Smooth muscle cell of the brain vasculature (primary cell): ENCODE measurements at regions not wholly inside any gene's neighbourhood (a gene's known extent, or its start where the extent isn't known, plus 50 kb on each side); places are given as distances from the start of the nearest gene placed in this dataset.
A peak's percentile ranks its signal among the peaks of the same experiment; 100 is the strongest.
"Not testable (repeated sequence)": the region's sequence is repeated elsewhere in the genome, so short reads cannot be mapped to it uniquely, and the experiment has no call there.

Experiments used
- DNase-seq: peaks from one replicate; pipeline ENCODE4 v3.0.0-alpha.2; 2012; ENCODE audit warnings: low read depth, low spot score

DNA sequence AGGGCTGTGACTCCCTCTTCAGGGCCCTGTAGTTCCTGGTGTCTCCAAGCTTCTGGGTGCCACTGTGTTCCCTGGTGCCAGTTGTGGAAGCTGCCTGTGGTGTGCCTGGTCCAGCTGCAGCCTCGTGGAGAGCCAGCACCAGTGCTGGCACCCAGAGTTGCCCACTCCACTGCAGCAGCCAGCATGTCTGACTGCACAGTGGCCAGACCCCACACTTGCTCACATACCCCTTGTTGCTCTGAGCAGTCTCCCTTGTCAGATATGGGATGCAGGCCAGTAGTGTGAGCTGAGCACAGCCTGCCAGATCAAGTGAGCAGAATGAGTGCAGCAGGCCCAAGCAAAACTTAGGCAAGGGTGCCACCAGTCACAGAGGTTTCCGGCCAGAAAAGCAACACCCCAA lies 108.6 kb downstream of the ZMAT1 start:
- no peak for DNase-seq

GRCh38 chrX:101817739-101818138 lies 114.1 kb downstream of the ZMAT1 start:
- not testable (repeated sequence) for DNase-seq

- no peak for DNase-seq
These were observed 118.6 kb downstream of the ZMAT1 start for GRCh38 chrX:101813200-101813599.

GRCh38 chrX:101803451-101803850 lies 128.4 kb downstream of the ZMAT1 start:
- DNase-seq, result no peak

DNA sequence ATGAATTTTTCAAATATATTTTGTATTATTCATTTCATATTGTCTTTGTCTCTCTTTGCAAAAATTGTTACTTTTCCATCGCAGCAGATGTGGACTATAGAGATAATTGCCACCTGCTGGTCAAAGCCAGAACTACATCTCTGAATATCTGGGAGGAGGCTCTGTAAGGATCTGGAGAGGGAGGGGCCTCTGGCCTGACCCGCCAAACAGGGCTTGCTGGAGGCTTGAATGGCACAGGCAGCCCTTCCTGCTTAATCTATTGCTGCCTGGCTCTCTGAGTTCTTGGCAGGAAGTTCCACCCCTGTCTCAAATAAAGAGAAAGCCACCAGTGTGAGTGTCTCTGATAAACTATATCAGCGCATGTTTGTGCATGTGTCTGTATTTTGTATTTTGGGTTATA lies 132.4 kb downstream of the ZMAT1 start:
- peak; percentile 76 for DNase-seq

DNA sequence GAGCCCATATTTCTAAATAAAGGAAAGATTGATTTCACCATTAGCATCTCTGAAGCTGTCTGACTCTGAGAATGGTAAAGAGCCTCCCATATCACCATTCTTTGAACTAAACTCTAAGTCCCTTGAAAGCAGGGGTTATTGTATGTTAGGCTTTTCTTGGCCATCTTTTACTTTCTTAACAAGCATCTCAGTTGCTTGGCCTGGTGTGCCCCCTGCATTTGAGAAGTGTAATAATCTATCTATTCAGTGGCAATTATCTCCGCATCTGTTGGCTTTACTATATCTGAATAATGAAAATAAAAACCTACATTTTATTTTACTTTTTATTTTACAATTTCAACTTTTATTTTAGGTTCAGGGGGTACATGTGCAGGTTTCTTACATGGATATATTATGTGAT lies 128.3 kb upstream of the ARMCX2 start:
- no peak for DNase-seq

DNA sequence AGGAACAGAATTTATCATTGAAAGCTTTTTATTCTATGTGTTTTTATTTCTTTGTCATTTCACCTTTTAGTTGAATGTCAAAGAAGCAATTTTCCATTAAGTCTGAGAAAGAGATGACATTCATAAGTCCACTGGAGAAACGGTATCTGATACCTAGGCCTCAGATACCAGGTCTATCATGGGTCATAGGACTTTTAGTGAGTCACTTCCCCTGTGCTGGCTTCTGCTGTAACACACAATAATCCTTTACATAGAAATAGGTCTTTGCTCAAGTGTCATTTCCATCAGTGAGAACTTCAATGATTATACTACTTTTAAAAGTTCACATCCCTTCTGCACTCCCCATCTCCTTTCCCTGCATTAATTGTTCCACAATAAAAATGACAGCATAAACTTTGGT lies 125.5 kb upstream of the ARMCX2 start:
- DNase-seq, result no peak

- DNase-seq, result not testable (repeated sequence)
These were observed 120.8 kb upstream of the ARMCX2 start for GRCh38 chrX:101780421-101780820.

DNA sequence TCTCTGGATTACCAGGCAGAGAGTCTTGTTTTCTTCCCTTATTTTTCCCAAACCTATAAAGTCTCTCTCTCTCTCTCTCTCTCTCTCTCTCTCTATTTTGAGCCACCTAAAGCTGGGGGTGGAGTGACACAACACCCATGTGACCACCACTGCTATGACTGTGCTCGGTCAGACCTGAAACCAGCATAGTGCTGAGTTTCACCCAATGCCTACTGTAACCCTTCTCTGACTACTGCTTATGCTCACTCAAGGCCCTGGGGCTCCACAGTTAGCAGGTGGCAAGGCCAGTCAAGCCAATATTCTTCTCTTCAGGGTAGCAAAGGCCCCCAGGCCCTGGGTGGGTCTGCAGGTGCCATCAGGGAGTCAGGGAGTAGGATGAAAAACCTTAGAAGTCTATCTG lies 114.7 kb upstream of the ARMCX2 start:
- DNase-seq, result no peak

DNA sequence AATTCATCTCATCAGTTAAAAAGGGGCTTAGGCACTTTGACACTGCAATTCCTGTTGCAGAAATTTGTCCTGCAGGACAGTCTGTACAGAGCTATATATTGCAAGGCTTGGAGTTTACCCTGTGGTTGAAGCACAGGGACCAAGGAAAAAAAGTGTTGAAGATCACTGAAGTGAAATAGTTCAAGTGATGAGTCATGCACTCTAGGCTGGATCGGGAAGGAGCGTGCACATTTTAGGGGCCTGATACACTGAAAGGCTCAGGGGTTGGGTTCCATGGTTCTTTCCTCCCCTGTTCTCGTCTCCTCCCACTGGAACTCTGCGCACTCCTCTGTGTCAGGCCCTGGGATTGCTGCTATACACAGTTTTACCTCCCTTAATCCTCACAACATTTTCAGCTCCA lies 104.9 kb upstream of the ARMCX2 start:
- DNase-seq, result no peak

DNA sequence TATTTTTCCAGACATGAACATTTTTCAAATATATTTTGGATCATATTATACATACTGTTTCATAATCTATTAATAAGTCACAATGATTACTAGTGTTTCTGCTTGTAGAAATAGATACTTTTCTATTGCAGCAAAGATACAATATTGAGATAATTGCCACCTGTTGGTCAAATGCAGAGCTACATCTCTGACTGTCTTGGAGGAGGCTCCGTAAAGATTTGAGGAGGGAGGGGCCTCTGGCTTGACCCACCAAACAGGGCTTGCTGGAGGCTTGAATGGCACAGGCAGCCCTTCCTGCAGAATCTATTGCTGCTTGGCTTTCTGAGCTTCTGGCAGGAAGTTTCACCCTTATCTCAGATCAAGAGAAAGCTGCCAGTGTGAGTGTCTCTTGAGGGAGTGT lies 99.3 kb upstream of the ARMCX2 start:
- peak; percentile 23 for DNase-seq

DNA sequence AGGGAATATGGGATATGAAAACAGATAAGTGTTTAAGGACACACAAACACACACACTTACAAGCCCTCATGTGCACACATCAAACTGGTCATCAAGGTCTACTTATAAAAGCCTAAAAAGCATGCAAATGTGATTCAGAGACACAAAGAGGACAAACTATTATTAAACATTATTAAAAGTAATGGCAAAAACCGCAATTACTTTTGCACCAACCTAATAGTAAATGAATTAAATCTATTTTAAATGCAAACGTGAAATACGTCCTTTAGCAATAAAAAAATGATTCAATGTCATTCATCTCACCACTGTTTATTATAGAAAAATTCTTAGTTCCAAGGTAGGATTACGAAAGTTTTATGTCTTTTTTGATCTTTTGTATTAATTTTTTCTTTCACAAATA lies 91.1 kb upstream of the ARMCX2 start:
- no peak for DNase-seq

DNA sequence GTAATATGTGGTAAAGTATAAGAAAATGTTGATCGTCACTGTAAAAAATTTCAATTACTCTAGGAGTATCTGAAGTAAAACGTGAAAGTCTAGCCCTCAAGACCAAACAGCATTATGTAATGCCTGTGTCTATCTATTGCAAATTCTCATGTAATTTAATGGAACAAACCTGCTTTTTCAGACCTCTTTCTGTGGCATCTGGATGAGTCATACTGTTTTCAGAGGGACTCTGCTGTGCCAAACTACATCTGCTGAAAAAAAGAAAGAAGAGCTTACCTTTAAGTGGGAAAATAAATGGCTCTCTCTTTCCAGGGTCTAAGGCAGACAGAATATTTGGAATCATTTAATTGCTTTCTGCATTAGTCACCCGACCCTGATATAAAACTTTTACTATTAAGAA lies 89.8 kb upstream of the ARMCX2 start:
- no peak for DNase-seq

GRCh38 chrX:101745046-101745445 lies 85.4 kb upstream of the ARMCX2 start:
- no peak for DNase-seq

GRCh38 chrX:101744085-101744484 lies 84.4 kb upstream of the ARMCX2 start:
- DNase-seq, result peak; percentile 20

- DNase-seq, result no peak
These were observed 81.0 kb upstream of the ARMCX2 start for GRCh38 chrX:101740642-101741041.

- DNase-seq, result not testable (repeated sequence)
These were observed 79.2 kb upstream of the ARMCX2 start for GRCh38 chrX:101738867-101739266.

GRCh38 chrX:101738411-101738810 lies 78.8 kb upstream of the ARMCX2 start:
- not testable (repeated sequence) for DNase-seq

- DNase-seq, result no peak
These were observed 77.0 kb upstream of the ARMCX2 start for GRCh38 chrX:101736651-101737050.

DNA sequence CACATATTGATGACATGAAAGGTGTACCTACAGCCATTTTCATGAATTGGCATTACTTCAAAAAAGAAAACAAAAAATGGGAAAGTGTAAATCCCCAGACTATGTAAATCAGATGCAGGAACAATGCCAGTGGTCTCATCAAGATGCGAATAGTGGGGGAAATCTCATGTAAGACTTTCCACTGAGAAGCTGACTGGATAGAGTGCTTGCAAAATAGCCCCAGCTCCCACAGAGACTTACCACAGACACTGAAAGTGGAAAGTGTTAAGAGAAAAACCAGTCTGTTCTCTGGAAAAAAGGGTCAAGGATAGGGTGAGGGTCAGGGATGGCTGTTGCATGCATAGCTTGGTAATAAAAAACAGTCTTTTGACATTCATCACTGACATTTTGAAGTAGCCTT lies 73.2 kb upstream of the ARMCX2 start:
- DNase-seq, result no peak

DNA sequence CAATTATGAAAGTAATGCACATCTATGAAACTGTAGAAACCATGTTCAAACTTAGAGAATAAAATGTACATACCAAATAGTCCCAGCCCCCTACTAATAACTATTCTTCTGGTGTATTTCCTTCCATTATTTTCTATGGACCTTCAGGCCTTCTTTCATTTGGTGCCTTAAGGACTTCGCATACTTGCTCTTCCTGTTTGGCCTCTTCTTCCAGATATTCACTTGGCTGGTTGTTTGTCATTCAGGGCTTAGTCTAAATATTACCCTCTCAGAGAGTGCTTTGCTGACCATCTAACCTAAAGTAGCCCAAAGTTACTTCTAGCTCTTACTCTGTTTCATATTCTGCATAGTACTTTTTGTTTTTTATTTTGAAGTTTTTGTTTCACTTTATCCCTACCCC lies 70.3 kb upstream of the ARMCX2 start:
- no peak for DNase-seq
